ENCODE measurements at regions not wholly inside any gene's neighbourhood (a gene's known extent, or its start where the extent isn't known, plus 50 kb on each side); places are given as distances from the start of the nearest gene placed in this dataset.

DNA sequence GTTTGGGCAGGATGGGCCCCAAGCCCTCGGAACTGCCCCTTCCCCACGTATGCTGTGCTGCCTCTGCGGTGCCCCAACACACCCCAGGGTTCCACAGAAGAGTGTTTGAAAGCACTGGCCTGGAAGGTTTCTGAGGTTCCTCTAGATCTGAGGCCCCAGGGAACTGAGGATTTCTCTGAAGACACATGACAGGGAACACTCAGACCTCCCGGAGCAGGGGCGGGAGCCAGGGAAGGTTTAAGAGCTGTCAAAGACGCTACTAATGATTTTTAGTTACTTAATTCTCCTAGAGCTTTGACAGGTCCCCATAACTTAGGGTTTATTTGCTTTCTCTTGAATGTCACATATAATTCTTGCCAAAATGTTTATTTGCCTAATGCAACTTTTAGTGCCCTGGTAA lies 212.3 kb upstream of the GRIK3 start:
- DNase-seq (ENCODE audit: extremely low read depth, low read depth), result no peak
- TF ChIP-seq, protein P1, sequence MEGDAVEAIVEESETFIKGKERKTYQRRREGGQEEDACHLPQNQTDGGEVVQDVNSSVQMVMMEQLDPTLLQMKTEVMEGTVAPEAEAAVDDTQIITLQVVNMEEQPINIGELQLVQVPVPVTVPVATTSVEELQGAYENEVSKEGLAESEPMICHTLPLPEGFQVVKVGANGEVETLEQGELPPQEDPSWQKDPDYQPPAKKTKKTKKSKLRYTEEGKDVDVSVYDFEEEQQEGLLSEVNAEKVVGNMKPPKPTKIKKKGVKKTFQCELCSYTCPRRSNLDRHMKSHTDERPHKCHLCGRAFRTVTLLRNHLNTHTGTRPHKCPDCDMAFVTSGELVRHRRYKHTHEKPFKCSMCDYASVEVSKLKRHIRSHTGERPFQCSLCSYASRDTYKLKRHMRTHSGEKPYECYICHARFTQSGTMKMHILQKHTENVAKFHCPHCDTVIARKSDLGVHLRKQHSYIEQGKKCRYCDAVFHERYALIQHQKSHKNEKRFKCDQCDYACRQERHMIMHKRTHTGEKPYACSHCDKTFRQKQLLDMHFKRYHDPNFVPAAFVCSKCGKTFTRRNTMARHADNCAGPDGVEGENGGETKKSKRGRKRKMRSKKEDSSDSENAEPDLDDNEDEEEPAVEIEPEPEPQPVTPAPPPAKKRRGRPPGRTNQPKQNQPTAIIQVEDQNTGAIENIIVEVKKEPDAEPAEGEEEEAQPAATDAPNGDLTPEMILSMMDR (IDR thresholded peaks at IDR 0.05; ENCODE audit: low read depth, low read length), result no peak

- TF ChIP-seq, protein P1 (IDR thresholded peaks at IDR 0.05; ENCODE audit: low read depth, low read length), result no peak
- no peak for DNase-seq (ENCODE audit: extremely low read depth, low read depth)
These were observed 216.1 kb upstream of the GRIK3 start for GRCh38 chr1:37250371-37250770.

- no peak for DNase-seq (ENCODE audit: extremely low read depth, low read depth)
- TF ChIP-seq, protein P1 (IDR thresholded peaks at IDR 0.05; ENCODE audit: low read depth, low read length), result no peak
These were observed 219.1 kb upstream of the ZC3H12A start for GRCh38 chr1:37255136-37255795.

DNA sequence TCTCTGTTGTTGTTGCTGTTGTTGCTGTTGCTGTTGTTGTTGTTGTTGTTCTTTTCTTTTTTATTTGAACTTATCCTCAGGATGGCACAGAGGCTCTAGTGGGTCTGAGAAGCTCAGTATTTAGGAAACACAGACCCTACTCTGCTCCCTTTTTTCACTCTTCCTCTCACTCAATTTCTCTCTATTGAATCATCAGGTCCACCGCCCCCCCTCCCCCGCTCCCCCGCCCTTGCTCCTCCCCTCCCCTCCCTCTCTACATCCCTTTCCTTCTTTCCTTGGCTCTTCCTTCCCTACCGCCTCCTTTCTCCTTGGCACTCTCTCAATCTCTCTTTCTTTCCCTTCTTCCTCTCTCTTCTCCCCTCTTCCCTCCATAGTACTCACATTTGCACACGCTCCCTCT lies 218.5 kb upstream of the ZC3H12A start:
- no peak for DNase-seq (ENCODE audit: extremely low read depth, low read depth)
- TF ChIP-seq, protein P1 (IDR thresholded peaks at IDR 0.05; ENCODE audit: low read depth, low read length), result no peak

DNA sequence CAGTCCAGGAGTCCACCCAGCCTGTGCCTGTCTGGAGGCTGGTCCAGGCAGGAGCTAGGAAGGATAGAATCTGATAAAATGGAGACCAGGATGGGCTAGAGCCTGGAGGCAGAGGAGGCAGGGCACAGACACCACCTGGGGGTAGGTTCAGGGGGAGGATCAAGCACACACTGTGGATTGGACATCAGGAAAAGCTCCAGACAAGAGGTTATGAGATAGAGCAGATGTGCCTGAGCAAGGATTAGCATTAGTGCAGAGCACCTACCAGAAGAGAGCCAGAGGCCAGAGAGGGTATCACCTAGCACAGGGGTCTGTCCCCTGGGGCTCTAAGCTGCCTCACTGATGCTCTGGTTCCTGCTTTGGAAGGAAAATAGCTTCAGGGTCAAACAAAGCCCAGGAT lies 216.7 kb upstream of the ZC3H12A start:
- TF ChIP-seq, protein P1 (IDR thresholded peaks at IDR 0.05; ENCODE audit: low read depth, low read length), result no peak
- DNase-seq (ENCODE audit: extremely low read depth, low read depth), result no peak

GRCh38 chr1:37258068-37258467 lies 216.3 kb upstream of the ZC3H12A start:
- no peak for DNase-seq (ENCODE audit: extremely low read depth, low read depth)
- TF ChIP-seq, protein P1 (IDR thresholded peaks at IDR 0.05; ENCODE audit: low read depth, low read length), result no peak

DNA sequence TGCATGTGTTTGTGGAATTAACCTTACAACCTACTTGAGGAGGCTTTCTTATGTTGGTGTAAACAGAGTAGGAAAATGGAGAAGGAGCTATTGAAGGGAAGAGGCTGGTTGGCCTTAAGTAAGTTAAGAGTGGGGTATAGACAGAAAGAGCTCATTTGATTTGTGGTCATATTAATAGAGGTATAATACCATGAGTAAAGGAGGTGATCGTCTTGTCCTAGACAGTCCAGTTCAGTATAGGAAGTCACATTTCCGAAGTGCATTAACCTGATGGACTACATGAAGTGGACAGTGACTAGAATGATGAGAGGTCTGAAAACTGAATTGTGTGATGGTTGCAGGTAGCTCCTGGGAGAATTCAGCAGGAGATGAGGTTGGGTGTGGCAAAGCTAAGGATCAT lies 215.4 kb upstream of the ZC3H12A start:
- DNase-seq (ENCODE audit: extremely low read depth, low read depth), result no peak

More for the DNA sequence above, 215.4 kb upstream of the ZC3H12A start:
- TF ChIP-seq, protein P1 (IDR thresholded peaks at IDR 0.05; ENCODE audit: low read depth, low read length), result no peak
